BJ (cell line): ENCODE measurements at regions not wholly inside any gene's neighbourhood (a gene's known extent, or its start where the extent isn't known, plus 50 kb on each side); places are given as distances from the start of the nearest gene placed in this dataset.
"Not testable (repeated sequence)": the region's sequence is repeated elsewhere in the genome, so short reads cannot be mapped to it uniquely, and the experiment has no call there.

Source experiments
- CTCF ChIA-PET: fragments of 350-600 bp; formaldehyde crosslinking; extraction: SDS; loops from one replicate; lab custom pipeline; 2021; ENCODE audit warnings: antibody characterized with exemption, inconsistent platforms; lab: Yijun Ruan, JAX
- POLR2A ChIA-PET: fragments of 300-600 bp; sonication (Branson Sonifier 250); formaldehyde crosslinking; extraction: SDS; loops from one replicate; lab custom pipeline; 2021; ENCODE audit warnings: antibody characterized with exemption; lab: Charles Lee
- DNase-seq: peaks from one replicate; pipeline ENCODE4 v3.0.0-alpha.2; 2011; ENCODE audit warnings: low read depth
- H3K27me3 ChIP-seq: 2 replicates; pipeline ENCODE4 v1.6.0; 2011; ENCODE audit warnings: low read length; ENCODE audit not compliant: control insufficient read depth, insufficient read depth
- H3K36me3 ChIP-seq: 2 replicates; pipeline ENCODE4 v1.5.1; 2011; ENCODE audit warnings: low read length; ENCODE audit not compliant: control insufficient read depth, insufficient read depth
- H3K4me3 ChIP-seq: 2 replicates; pipeline ENCODE4 v1.5.1; 2011; ENCODE audit warnings: low read depth, mild to moderate bottlenecking, control low read depth, low read length
- TF ChIP-seq, protein P1 (sequence below): IDR thresholded peaks from 2 replicates; pipeline ENCODE4 v1.5.1; 2011; ENCODE audit warnings: low read depth, mild to moderate bottlenecking, control low read depth, inconsistent platforms, low read length, moderate library complexity; ENCODE audit not compliant: insufficient read depth

DNA sequence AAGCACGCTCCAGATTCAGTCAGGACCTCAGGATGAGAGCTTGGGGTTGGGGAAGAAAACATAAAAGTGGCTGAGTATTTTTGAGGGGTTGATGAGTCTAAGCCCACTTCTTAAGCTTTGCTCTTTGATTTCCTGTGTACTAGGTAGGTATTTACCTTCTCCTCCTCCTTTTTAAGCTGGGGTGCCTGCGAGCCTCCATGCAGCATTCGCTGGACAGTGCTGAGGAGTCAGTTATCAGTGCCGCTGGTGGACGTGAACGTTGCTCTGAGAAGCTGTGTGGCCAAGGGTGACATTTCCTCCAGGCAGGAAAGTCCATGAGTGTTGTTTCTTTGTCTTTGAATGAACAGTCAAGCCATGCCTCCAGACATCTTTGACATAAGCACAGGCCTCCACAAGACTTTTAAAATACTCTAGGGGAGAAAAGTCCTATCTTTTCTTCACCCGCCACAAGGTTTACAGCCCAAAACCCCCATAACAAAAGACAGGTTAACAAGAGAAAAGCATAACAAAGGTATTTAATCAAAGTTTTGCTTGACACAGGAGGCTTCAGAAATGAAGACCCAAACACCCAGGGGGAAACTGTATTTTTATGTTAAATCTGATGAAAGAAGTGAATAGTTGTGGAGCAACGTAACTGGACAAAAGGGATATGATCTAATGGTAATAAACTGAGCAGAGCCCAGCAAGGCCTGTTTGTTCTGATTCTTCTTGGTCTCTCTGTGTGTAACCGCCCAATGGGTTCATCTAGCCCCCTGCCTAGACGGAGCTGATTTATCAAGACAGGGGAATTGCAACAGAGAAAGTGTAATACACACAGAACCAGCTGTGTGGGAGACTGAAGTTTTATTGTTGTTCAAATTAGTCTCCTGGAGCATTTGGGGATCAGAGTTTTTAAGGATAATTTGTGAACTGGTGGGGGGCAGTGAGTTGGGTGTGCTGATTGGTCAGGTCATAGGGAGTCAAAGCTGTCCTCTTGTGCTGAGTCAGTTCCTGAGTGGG is 217.9 kb downstream of the SPATA31A1 start:
- H3K4me3 ChIP-seq, H3K27me3 ChIP-seq, DNase-seq, H3K36me3 ChIP-seq, CTCF ChIA-PET, POLR2A ChIA-PET: not testable (repeated sequence)

DNA sequence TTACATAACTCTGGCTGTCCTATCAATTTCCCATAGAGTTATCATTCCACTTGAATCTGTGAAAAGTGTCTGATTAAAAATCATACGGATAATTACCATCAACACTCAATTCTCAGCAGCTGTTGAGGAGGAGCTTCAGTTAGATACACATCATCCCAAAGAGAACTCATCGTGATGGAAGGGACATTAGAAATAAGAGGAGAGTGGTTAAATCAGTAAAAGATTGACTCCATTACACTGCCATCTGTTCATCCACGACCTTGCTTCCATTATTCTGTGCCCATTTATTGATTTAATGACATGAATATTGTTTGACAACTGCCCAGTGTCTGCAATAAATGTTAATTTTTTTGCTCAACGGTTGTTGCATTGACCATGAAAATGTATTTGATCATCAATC is 223.5 kb downstream of the SPATA31A1 start:
- POLR2A ChIA-PET, H3K4me3 ChIP-seq, DNase-seq, H3K27me3 ChIP-seq, CTCF ChIA-PET, H3K36me3 ChIP-seq: not testable (repeated sequence)

DNA sequence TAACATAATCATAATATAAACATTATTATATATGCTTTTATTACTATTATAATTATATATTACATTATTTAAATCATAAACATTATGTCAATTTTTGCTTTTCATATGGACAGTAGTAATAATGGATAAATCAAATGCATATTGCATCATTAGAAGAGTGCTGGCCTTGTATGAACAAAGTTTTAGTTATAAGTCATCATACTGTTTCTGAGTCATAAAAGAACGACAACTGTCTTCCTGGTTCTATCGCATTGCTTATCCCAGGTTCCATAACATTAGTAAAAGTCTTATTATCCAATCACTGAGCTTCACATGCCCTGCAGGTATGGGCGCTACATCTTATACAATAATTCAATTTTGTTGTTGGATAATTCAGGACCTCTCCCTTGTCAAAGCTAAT is 225.8 kb downstream of the SPATA31A1 start:
- DNase-seq, H3K4me3 ChIP-seq, POLR2A ChIA-PET, CTCF ChIA-PET, H3K27me3 ChIP-seq, H3K36me3 ChIP-seq: not testable (repeated sequence)

DNA sequence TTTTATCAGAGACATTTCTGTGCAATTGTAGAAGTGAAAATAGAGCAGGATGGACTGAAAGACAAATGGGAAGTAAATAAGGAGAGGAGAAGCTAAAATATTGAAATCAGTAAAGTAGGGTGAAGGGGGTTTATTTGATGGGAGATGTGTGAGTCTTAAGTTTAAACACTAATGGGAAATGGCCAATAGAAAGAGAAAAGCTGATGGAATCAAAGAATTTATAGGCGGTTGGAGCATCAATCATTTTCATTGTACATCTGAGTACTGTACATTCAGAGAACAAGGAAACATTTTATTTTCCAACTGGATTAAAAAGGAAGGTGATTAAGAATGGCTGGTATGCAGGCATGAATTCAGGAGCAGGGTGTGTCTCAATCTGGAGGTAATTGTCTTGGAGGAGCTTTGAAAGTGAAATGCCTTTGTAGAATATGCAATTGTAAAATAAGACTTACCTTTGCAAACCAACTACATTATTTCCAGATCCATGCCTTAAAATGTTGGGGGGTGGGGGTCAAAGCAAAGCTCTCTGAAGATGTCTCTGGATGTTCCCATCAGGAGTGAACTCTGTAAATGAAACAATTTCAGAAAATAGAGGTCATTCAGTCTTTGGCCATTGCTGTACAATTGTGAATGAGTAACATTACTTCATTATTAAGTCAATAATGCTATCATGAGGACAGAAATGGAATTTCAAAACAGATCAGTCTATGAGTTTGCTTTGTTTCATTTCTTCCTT is 227.4 kb downstream of the SPATA31A1 start:
- H3K4me3 ChIP-seq, H3K36me3 ChIP-seq, DNase-seq: not testable (repeated sequence)

DNA sequence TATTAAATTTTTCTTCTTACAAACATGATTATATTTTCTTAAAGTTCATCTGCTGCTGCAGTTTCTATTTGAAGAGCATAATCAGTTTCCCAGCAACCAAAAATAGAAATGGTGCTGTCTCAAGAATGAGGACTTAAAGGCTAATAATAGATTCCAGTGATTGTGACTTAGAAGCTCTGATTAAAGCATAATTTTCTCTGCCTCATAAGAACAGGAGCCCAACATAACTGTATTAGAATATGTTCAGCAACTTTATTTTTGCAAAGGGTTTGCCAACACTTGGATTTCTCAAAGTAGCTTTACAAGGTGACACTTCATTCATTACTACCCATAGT is 227.9 kb downstream of the SPATA31A1 start:
- CTCF ChIA-PET, H3K4me3 ChIP-seq, POLR2A ChIA-PET, H3K36me3 ChIP-seq, H3K27me3 ChIP-seq, DNase-seq: not testable (repeated sequence)

More for the DNA sequence above, 227.4 kb downstream of the SPATA31A1 start:
- POLR2A ChIA-PET, CTCF ChIA-PET, H3K27me3 ChIP-seq: not testable (repeated sequence)

DNA sequence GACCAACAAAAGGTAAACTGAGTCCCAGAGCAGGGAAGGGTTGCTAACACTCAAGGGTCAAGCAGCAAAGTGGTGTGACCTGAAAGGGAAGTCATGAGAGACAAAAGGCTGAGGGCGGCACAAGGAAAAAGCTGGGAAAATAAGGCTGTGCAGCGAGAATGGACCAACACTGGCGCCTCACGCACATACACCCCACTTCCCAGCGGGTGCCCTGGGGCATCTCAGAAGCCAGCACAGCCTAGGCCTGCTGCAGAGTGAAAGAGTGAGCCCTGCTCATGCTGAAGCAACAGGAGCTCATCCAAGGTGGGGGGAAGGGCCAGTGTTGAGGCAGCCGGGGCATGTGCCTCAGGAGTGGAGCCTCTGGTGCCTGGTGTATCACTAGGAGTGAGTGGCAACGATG is 229.8 kb downstream of the SPATA31A1 start:
- H3K36me3 ChIP-seq, POLR2A ChIA-PET, DNase-seq, H3K27me3 ChIP-seq, CTCF ChIA-PET, H3K4me3 ChIP-seq: not testable (repeated sequence)

DNA sequence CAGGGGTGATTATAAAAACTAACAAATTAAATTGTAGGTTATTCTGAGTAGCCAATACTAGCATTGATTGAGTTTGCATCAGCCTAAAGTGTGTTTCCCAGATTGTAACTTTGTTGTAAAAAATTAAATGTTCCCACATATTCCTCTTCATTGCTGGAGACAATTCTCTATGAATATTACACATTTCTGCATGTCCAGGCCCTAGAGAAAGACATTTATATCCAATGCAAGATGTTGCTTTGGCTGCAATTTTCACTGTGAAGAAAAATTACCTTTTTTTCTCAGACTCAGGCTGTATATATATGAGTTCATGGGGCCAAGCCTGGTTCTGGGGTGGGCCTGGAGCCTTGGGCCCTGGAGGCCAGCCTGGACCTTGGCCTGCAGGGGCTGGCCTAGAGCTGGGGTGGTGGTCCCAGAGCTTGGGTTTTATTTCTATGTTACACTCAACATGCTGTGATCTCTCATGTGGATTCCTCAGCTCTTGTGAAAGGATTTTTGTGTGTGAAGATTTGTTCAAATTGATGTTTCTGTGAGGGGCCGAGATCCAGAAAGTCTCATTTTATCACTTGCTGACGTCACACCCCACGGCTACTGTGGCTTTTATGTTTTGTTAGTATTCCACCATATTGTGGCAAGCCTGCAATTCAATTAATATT is 232.5 kb downstream of the SPATA31A1 start:
- no peak for DNase-seq
- ChIA-PET POLR2A (no interaction called here), CTCF (no interaction called here)
- H3K27me3 ChIP-seq, result no peaks in the 10 kb centered on the region
- H3K4me3 ChIP-seq, result no peak overlapping the region
- TF ChIP-seq, protein P1, sequence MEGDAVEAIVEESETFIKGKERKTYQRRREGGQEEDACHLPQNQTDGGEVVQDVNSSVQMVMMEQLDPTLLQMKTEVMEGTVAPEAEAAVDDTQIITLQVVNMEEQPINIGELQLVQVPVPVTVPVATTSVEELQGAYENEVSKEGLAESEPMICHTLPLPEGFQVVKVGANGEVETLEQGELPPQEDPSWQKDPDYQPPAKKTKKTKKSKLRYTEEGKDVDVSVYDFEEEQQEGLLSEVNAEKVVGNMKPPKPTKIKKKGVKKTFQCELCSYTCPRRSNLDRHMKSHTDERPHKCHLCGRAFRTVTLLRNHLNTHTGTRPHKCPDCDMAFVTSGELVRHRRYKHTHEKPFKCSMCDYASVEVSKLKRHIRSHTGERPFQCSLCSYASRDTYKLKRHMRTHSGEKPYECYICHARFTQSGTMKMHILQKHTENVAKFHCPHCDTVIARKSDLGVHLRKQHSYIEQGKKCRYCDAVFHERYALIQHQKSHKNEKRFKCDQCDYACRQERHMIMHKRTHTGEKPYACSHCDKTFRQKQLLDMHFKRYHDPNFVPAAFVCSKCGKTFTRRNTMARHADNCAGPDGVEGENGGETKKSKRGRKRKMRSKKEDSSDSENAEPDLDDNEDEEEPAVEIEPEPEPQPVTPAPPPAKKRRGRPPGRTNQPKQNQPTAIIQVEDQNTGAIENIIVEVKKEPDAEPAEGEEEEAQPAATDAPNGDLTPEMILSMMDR, result no peak
- no peaks in the 10 kb centered on the region for H3K36me3 ChIP-seq
